OCI-M1 (cell line): ENCODE measurements at regions not wholly inside any gene's neighbourhood (a gene's known extent, or its start where the extent isn't known, plus 50 kb on each side); places are given as distances from the start of the nearest gene placed in this dataset.

Experiments used
- DNase-seq: peaks from one replicate; lab custom pipeline; 2025; lab: John Stamatoyannopoulos, UW

DNA sequence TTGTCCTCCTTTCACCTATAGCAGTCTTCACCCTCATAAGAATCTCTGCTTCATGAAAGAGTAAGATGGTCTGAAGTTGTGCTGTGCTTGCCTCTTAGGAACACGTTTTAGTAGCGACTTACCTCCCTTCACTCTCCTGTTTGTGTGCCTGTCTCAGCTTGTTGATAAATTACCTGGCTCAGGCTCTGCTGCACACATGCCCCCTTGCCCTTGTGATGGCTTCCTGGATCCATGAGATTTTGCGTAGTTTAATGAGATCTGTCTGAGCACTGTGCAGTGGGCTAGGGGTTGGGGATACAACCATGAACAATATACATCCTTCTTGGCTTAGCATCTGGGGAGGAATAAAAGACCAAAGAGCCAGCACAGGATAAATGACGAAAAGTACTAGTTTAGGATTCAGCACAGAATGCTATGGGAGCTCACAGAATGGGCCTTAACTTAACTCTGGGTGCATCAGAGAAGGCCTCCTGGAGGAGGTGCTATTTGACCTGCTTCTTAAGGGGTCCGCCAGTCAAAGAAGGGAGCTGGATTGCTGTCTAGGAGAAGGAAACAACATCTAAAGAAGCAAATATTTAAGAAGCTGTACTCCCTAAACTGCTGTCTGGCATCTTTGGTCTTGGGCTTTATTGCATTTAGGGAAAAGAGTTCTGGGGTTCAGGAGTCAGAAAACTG is 175.7 kb upstream of the PLXNA2 start:
- DNase-seq: no peak

DNA sequence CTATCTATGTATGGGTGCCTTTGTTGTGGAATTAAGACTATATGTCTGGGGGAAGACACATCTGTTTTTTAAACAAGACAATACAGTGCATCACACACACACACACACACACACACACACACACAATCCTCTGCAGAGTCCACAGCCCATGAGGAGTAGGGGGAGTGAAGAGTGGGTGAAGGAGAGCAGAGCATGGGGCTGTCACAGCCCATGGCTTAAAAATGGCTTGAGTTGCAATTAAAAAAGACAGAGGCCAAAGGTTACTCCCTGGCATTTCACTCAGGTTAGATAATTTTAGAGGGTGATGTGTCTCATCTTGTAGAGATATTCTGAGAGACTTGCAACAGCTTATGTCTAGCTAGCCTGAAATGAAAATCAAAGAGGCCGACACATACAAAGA is 176.5 kb upstream of the PLXNA2 start:
- DNase-seq: no peak

DNA sequence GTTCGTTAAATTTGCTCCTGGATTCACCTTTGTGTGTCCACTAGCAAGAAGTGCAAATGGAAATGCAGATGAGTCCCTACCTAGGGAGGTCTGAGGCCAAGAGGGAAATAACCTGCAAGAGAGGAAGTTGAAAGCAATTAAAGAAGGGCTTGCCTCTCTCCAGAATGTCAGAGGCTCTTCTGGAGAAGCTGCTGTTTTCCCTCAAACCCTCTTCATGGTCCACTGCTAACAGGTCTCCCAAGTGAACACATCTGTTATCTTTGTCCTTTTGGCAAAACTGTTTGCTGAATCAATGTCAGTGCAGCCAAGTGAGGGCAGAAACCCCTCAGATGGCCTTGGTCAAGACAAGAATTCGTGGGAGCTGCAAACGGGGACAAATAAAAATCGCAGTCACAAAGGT is 177.3 kb upstream of the PLXNA2 start:
- DNase-seq: no peak

DNA sequence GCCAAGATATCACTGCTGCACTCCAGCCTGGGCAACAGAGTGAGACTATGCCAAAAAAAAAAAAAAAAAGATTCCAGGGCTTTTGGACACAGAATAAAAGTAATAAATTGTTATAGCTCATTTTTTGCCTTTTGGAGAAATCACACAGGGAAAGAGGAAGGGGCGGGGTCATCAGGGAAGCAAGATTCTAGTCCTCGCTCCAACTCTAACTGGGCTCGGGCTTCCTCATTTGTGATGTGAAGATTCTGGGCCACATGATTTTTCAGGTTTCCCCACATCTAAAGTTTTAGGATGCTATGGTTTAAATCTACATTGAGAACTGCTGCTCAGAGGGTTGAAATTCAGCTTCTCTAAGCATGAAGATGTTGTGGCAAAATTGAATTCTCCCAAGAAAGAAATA is 179.3 kb upstream of the PLXNA2 start:
- DNase-seq: peak; percentile 26

DNA sequence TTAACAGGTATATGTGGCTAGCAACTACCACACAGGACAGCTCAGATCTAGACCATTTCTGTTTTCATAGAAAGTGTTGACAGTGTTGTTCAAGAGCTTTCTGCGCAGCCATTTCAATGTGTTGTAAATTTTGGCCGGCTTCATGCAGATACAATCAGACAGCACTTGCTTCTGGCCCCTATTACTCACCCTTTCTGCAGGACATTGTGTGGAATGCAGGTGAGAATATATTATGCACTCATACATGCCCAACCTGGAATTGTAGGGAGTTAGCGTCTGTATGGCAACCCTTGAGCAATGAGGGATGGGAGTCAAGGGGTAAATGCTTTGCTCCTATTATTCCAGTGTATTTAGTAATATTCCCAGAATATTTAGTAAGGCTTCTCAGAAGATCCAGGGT is 180.9 kb upstream of the PLXNA2 start:
- no peak for DNase-seq

DNA sequence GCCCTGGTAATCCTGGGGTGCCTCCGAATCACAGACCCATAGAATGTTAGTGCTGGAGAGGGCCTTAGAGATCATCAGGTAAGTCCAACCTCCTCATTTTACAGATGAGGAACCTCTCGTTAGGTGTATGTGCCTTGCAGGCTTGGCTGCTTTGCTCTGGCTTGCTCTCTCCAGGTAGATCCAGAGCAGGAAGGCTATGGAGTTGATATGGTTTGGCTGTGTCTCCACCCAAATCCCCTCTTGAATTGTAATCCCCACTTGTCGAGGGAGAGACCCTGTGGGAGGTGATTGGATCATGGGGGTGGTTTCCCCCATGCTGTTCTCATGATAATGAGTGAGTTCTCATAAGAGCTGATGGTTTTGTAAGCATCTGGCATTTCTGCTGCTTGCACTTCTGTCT is 186.0 kb upstream of the PLXNA2 start:
- DNase-seq: no peak

DNA sequence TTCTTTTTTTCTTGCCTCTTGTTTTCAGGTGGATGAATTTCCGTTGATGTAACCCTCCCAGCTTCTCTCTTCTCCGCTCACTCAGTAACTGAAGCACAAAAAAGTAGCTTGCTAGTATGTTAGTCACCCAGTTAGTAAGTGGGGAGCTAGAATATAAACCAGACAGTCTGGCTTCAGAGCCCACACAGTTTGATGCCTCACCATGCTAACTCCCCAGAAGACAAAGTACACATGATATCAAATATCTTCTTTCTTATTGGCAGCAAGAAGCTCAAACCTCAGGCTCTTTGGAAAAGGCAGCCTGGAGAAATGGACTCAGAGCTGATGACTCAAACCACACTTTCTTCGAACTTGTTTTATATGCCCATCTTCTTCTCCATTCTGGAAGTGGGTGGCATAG is 187.5 kb upstream of the PLXNA2 start:
- no peak for DNase-seq

DNA sequence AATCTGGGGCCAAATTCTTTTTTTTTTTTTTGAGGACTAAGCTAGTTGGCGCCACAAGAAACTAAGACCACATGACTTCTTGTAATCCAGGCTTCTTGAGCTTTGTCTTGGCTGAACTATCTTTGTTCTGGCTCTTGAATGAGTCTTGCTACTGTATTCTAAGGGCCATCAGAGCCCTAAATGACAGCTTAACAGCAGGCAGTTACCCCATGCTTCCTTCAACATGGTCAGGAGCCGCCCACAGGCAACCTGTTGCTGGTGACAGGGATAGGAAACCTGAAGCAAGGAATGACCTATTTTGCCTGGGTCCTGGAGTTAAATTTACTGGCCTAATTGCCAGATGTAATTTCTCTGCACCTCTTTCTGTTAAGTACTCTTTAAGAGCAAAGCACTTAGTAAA is 188.2 kb upstream of the PLXNA2 start:
- DNase-seq: no peak

DNA sequence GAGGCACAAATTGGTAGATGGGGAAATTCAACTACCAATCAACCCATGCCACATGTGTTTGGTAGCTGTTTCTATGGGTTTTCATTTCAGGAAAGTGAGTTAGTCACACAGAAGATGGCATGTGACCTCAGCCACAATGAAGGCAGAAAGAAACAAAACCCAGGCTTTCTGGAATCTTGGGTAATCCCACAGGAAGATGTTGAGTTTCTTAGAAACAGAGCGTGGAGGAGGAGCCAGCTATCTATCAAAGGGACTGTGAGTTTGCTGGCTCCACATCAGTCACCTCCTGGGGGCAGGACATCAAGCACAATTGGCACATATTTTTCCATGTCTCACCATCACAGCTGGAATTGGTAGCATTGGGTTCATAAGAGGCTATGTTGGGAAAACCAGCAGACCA is 188.9 kb upstream of the PLXNA2 start:
- DNase-seq: no peak

DNA sequence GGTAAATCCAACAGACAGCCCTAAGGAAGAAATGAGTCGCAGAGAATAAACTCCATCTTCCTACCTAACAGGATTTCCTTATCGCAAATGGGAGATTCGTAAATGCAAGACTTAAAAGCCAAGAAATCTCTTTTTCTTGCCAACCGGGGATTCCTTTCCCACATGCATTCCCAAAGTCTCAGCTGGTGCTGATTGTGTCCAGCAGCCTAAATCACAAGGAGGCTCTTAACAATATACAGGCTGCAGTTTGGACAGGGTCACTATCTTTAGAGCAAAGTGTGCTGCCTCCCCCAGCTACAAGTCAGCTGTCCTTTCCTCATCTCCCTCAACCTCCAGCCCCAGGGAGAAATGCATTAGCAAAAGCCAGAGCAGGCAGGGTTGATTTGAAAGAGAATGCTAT is 189.8 kb upstream of the PLXNA2 start:
- DNase-seq: no peak

DNA sequence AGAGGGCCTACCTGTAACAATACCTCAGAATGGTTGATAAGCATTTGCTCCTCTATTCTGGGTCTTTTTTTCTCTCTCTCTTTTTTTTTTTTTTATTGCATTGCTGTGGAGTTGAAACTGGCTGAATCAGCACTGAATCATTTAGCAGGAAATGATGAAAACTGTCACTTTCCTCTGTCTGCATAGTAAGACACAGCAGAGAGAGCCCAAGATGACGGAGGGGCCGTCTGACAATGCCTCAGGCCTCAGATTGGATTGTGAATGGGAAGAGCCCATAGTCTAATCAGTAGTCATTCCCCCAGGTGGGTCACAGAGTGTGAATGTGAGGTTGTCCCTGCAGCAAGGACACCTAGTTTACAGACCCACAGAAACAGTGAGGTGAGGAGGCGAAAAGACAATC is 193.2 kb upstream of the PLXNA2 start:
- DNase-seq: no peak

DNA sequence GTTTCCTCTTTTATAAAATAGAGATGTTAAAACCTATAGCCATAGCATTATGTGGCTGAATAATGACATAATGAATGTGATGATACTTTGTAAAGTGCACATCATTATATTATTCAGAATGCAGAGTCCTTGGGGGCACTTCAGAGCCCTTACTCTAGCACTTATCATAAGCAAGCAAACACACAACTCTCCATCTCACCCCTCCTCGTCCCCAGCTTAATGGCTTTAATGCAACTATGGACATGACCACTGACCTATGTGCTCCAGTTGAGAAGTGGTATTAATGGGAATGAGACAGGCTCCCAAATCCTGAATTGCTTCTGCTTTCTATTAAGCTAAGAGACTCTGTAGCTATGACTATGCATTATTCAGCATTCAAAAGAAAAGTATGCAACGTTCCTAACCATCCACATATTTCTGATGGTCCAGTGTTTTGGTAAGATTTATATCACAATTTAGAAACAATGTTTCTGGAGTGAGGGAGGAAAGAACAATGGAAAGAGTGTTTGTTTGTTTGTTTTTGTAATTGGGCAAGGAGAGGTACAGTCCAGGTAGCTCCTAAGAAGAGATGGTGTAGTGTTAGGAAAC is 194.0 kb upstream of the PLXNA2 start:
- no peak for DNase-seq

DNA sequence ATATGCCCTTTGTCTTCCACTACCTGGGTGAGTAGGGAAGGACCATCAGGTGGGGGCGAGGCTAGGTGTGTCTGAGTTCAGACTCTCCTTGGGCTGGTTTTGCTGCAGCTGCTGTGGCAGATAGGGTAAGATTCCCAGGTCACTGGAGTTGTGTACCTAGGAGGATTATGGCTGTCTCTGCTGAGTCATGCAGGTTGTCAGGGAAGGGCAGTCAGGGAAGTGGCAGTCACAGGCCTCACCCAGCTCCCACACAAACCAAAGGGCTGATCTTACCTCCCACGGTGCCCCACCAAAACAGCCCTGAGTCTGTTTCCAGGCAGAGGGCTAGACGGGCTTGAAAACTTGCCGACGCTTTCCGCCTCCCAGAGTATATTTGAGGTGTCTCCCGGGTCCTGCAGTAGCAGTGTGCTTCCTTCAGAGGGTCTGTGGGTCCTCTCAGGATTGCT is 201.6 kb upstream of the PLXNA2 start:
- DNase-seq: no peak

DNA sequence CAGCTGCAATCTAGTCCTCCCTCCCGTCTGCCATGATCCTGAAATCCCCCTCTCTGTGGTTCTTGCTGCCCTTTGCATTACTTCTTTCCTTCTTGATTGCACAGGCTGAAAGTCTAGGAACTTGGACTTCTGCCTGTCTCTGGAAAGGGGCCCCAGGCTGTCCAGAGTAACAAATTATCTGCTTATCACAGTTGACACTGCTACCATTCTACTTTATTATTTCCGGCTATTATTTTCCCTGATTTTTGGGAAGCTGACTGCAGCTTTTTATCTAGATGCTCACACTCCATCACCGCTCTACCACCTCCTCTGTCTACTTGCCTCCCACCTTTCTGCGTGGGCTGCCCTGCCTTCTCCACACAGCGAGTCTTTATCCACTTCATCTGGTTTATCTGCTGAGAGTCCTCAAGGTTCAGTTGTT is 202.1 kb upstream of the PLXNA2 start:
- DNase-seq: no peak

DNA sequence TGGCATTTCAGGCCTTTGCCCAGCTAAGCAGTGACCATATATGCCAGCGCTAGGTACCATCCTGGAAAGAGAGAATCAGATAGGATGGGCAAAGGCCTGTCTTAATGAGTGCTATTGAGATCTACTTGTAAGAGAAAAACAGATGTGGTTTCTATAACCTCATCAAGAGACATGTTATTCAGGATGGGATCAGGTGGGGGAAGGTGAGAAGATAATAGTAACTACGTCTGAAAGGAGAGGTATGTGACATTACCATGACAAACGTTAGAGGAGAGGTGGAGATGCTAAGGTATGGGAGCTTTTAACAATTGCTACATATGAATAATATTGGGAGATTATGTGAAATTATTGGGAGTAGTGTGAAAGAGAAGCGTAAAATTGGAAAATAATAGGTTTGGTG is 204.2 kb upstream of the PLXNA2 start:
- DNase-seq: no peak

DNA sequence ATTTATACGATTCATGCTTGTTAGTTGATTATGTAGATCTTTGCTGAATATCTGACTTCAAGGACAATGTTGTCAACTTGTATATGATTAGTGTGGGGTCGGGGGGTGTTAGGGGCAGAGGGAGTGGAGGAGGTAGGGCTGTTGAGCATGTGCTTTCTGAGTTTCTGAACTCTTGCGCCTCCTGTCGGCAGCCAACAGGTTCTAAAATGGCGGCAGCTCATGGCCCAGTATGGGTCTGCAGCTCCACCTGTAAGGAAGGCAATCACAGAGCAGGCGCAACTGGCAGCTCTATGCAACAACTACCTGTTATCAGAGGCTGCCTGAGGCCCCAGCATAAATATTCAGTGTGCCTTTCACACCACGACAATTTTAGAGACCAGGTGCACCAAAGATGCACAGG is 205.8 kb upstream of the PLXNA2 start:
- no peak for DNase-seq

DNA sequence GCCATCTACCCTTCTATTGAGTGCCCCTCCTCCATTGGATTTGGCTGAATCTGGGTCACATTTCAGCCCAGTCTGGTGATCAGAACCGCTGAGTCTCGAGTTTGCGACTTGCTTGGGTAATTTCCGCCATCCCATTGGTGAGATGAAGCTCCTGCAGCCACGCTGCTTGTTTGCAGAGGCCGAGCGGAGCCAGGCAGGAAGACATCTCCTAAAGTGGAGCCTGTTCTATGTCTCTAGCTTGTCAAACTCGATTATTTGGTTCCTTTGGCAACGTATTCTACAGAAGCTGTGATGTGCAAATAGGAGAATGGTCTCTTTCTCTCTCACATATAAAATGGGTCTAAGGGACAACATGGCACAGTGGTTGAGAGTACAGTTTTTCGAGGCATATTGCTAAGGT is 206.8 kb upstream of the PLXNA2 start:
- DNase-seq: no peak

DNA sequence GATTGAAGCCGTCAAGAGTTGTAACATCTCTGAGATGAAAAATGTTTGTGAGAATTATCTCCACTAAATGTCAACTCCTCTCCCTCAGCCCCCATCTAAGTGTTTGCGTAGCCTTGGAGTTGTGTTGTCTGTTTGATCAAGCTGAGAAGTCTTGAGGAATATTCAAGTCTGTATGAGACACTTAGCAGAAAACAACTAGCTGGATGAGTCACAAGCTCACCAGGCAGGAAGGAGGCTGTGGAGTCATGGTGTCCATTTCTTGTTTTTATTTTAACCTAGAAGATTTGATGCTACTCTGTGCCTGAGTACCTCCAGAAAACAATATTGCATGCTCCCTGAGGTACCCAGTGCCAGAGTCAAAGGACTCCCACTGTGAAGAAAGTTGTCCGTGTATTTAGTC is 211.6 kb upstream of the PLXNA2 start:
- DNase-seq: no peak

DNA sequence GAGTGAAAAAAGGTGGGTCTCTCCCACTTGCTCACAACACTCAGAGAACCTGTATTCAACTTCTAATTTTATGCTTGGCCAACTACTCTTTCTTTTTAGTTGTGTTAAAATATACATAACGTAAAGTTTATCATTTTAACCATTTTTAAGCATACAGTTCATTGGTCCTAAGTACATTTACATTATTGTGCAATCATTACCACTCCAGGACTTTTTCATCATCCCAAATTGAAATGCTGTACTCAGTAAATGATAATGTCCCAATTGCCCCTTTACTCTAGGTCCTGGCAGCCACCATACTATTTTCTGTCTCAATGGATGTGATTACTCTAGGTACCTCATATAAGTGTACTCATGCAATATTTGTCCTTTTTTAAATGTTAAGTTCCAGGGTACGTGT is 212.3 kb upstream of the PLXNA2 start:
- DNase-seq: no peak

DNA sequence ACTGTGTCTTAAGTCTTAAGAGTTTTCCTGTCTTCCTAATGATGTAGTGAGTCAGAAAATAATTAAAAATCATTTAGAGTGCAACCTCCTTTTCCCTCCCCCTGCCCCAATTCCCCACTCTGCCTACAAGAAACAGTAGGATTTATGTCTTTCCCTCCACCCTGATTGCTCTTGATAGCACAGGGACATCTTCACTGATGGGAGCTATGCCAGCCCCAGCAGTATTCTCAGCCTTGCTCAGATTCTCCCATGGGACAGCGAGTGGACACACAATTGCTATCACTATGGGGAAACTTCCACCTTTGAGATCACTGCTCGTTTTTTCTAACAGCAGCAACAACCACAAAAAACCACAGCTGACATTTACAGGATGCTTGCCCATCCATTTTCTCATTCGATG is 216.6 kb upstream of the PLXNA2 start:
- no peak for DNase-seq

DNA sequence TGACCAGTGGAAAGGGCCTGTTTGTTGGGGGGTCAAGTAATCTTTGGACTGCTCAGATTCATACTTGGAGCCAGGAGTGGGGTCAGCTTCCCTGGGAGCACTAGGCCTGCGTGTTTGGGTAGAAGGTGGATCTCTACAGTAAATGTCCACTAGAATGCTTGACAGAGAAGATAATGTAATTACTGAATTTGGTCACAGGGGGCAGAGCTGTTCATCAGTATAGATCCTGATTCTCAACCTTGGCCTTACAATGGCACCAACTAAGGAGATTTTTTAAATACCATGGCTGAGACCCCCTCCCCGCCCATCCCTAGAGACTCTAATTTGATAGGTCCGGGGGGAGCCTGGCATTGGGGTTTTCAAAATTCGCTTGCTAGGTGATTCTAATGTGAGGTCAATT is 217.5 kb upstream of the PLXNA2 start:
- peak; percentile 36 for DNase-seq

DNA sequence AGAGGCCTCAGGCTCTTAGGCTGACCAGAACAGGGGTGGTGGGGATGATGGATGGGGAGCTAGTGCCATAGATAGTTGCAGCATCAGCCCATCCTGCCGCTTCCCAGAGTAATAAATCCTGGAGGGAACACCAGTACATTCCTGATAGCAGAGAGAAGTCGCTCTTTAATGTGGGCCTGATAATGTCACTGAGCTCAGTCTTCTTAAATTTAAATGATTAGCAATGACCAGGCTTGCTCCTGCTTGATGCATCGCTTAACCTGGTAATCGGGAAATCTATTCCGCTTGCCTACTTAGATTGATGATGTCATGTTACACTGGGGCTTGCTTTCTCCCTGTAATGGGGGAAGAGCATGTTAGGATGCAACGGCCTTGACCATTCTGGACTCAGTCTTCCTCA is 218.6 kb upstream of the PLXNA2 start:
- DNase-seq: no peak

DNA sequence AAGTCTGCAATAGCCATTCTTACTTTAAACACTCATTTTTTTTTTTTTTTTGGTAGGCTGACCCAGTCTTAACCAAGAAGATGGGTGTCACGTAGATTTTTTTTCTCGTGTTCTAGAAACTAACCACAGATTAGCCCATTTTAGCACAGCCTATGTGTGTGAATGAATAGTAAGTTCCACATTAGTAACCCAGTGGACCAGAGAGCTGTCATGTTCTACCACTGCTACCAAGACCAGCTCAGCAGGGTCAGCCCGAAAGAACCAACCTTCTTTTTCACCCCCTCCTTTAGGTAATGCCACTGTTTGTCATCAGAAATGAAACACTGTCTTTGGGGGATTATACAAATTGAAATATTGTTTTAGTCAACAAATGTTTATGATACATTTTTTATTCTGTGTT is 221.1 kb upstream of the PLXNA2 start:
- no peak for DNase-seq
